ENCODE measurements at regions not wholly inside any gene's neighbourhood (a gene's known extent, or its start where the extent isn't known, plus 50 kb on each side); places are given as distances from the start of the nearest gene placed in this dataset.

DNA sequence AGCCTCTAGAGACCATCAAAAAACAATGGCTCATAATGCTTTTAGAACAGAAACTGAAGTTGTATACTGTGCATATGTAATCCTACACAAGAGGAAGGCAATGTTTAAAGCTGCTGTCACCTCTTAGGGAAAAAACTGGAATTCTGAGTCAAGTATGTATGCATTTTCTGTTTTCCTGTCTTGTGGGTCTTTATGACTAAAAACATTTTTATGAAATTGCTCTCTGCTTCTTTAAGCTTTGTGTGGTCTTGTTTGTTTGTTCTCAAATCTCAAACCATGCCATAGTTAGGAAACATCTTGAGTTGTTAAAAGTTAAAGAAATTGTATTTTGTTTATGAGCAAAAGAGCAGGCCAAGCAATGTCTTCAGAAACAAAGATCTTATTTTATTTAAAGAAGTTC lies 80.9 kb upstream of the SOX2 start:
- ATAC-seq = no peak

More for the DNA sequence above, 80.9 kb upstream of the SOX2 start:
- Histone ChIP-seq H3K9me2 (ENCODE audit: insufficient read depth) (no peaks in the 10 kb centered on the region), H4K20me1 (replicated peaks; ENCODE audit: insufficient read depth) (no peaks in the 10 kb centered on the region), H3K27me3 (ENCODE audit: insufficient read depth) (no peaks in the 10 kb centered on the region), H3K4me2 (no peak overlapping the region), H2AFZ (no peak overlapping the region), H3K4me3 (no peak overlapping the region), H3K79me2 (replicated peaks; ENCODE audit: insufficient read depth) (no peaks in the 10 kb centered on the region), H3F3A (replicated peaks; ENCODE audit: low read depth) (no peaks in the 10 kb centered on the region), H3K36me3 (ENCODE audit: insufficient read depth) (no peaks in the 10 kb centered on the region), H3K4me1 (ENCODE audit: insufficient read depth) (0 out of 2 replicates have a peak, but pooled peaks cover 4% of the 10 kb centered on the region), H3K27ac (ENCODE audit: low read depth) (no peak overlapping the region)
- TF ChIP-seq, protein P1, sequence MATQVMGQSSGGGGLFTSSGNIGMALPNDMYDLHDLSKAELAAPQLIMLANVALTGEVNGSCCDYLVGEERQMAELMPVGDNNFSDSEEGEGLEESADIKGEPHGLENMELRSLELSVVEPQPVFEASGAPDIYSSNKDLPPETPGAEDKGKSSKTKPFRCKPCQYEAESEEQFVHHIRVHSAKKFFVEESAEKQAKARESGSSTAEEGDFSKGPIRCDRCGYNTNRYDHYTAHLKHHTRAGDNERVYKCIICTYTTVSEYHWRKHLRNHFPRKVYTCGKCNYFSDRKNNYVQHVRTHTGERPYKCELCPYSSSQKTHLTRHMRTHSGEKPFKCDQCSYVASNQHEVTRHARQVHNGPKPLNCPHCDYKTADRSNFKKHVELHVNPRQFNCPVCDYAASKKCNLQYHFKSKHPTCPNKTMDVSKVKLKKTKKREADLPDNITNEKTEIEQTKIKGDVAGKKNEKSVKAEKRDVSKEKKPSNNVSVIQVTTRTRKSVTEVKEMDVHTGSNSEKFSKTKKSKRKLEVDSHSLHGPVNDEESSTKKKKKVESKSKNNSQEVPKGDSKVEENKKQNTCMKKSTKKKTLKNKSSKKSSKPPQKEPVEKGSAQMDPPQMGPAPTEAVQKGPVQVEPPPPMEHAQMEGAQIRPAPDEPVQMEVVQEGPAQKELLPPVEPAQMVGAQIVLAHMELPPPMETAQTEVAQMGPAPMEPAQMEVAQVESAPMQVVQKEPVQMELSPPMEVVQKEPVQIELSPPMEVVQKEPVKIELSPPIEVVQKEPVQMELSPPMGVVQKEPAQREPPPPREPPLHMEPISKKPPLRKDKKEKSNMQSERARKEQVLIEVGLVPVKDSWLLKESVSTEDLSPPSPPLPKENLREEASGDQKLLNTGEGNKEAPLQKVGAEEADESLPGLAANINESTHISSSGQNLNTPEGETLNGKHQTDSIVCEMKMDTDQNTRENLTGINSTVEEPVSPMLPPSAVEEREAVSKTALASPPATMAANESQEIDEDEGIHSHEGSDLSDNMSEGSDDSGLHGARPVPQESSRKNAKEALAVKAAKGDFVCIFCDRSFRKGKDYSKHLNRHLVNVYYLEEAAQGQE (IDR thresholded peaks at IDR 0.05; ENCODE audit: unreplicated experiment) = no peak
- TF ChIP-seq ETS1 (IDR thresholded peaks at IDR 0.05) (no peak), STAT1 (IDR thresholded peaks at IDR 0.05; ENCODE audit: unreplicated experiment) (no peak), JUNB (IDR thresholded peaks at IDR 0.05; ENCODE audit: unreplicated experiment) (no peak), EZH2phosphoT487 (IDR thresholded peaks at IDR 0.05; ENCODE audit: unreplicated experiment) (no peak), EZH2 (IDR thresholded peaks at IDR 0.05; ENCODE audit: low read depth, unreplicated experiment) (no peak), CREB1 (CRISPR knock-in tag; IDR thresholded peaks at IDR 0.05; ENCODE audit: low read depth) (no peak), ZNF114 (CRISPR knock-in tag; IDR thresholded peaks at IDR 0.05) (no peak), NANOG (IDR thresholded peaks at IDR 0.05; ENCODE audit: borderline replicate concordance) (no peak), POLR2AphosphoS5 (IDR thresholded peaks at IDR 0.05; ENCODE audit: low read depth) (no peak)
- TF ChIP-seq, protein P2, sequence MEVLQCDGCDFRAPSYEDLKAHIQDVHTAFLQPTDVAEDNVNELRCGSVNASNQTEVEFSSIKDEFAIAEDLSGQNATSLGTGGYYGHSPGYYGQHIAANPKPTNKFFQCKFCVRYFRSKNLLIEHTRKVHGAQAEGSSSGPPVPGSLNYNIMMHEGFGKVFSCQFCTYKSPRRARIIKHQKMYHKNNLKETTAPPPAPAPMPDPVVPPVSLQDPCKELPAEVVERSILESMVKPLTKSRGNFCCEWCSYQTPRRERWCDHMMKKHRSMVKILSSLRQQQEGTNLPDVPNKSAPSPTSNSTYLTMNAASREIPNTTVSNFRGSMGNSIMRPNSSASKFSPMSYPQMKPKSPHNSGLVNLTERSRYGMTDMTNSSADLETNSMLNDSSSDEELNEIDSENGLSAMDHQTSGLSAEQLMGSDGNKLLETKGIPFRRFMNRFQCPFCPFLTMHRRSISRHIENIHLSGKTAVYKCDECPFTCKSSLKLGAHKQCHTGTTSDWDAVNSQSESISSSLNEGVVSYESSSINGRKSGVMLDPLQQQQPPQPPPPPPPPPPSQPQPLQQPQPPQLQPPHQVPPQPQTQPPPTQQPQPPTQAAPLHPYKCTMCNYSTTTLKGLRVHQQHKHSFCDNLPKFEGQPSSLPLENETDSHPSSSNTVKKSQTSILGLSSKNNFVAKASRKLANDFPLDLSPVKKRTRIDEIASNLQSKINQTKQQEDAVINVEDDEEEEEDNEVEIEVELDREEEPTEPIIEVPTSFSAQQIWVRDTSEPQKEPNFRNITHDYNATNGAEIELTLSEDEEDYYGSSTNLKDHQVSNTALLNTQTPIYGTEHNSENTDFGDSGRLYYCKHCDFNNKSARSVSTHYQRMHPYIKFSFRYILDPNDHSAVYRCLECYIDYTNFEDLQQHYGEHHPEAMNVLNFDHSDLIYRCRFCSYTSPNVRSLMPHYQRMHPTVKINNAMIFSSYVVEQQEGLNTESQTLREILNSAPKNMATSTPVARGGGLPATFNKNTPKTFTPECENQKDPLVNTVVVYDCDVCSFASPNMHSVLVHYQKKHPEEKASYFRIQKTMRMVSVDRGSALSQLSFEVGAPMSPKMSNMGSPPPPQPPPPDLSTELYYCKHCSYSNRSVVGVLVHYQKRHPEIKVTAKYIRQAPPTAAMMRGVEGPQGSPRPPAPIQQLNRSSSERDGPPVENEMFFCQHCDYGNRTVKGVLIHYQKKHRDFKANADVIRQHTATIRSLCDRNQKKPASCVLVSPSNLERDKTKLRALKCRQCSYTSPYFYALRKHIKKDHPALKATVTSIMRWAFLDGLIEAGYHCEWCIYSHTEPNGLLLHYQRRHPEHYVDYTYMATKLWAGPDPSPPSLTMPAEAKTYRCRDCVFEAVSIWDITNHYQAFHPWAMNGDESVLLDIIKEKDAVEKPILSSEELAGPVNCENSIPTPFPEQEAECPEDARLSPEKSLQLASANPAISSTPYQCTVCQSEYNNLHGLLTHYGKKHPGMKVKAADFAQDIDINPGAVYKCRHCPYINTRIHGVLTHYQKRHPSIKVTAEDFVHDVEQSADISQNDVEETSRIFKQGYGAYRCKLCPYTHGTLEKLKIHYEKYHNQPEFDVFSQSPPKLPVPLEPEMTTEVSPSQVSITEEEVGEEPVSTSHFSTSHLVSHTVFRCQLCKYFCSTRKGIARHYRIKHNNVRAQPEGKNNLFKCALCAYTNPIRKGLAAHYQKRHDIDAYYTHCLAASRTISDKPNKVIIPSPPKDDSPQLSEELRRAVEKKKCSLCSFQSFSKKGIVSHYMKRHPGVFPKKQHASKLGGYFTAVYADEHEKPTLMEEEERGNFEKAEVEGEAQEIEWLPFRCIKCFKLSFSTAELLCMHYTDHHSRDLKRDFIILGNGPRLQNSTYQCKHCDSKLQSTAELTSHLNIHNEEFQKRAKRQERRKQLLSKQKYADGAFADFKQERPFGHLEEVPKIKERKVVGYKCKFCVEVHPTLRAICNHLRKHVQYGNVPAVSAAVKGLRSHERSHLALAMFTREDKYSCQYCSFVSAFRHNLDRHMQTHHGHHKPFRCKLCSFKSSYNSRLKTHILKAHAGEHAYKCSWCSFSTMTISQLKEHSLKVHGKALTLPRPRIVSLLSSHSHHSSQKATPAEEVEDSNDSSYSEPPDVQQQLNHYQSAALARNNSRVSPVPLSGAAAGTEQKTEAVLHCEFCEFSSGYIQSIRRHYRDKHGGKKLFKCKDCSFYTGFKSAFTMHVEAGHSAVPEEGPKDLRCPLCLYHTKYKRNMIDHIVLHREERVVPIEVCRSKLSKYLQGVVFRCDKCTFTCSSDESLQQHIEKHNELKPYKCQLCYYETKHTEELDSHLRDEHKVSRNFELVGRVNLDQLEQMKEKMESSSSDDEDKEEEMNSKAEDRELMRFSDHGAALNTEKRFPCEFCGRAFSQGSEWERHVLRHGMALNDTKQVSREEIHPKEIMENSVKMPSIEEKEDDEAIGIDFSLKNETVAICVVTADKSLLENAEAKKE (CRISPR knock-in tag; IDR thresholded peaks at IDR 0.05) = no peak
- TF ChIP-seq, protein P3, sequence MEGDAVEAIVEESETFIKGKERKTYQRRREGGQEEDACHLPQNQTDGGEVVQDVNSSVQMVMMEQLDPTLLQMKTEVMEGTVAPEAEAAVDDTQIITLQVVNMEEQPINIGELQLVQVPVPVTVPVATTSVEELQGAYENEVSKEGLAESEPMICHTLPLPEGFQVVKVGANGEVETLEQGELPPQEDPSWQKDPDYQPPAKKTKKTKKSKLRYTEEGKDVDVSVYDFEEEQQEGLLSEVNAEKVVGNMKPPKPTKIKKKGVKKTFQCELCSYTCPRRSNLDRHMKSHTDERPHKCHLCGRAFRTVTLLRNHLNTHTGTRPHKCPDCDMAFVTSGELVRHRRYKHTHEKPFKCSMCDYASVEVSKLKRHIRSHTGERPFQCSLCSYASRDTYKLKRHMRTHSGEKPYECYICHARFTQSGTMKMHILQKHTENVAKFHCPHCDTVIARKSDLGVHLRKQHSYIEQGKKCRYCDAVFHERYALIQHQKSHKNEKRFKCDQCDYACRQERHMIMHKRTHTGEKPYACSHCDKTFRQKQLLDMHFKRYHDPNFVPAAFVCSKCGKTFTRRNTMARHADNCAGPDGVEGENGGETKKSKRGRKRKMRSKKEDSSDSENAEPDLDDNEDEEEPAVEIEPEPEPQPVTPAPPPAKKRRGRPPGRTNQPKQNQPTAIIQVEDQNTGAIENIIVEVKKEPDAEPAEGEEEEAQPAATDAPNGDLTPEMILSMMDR (conservative IDR thresholded peaks at IDR 0.05; ENCODE audit: low read depth in 2 of 2) = no peak
- DNase-seq (ENCODE audit: low spot score) = no peak
- Mint-ChIP-seq H3K4me1 (no peaks in the 10 kb centered on the region), H3K36me3 (ENCODE audit: low read depth) (no peaks in the 10 kb centered on the region), H3K27me3 (ENCODE audit: insufficient read depth, low read depth, poor library complexity) (no peaks in the 10 kb centered on the region), H3K4me3 (no peak overlapping the region), H3K27ac (no peak overlapping the region), H3K9me3 (no peaks in the 10 kb centered on the region)

Data from GM23338 (cell line).